ENCODE measurements at regions not wholly inside any gene's neighbourhood (a gene's known extent, or its start where the extent isn't known, plus 50 kb on each side); places are given as distances from the start of the nearest gene placed in this dataset.

DNA sequence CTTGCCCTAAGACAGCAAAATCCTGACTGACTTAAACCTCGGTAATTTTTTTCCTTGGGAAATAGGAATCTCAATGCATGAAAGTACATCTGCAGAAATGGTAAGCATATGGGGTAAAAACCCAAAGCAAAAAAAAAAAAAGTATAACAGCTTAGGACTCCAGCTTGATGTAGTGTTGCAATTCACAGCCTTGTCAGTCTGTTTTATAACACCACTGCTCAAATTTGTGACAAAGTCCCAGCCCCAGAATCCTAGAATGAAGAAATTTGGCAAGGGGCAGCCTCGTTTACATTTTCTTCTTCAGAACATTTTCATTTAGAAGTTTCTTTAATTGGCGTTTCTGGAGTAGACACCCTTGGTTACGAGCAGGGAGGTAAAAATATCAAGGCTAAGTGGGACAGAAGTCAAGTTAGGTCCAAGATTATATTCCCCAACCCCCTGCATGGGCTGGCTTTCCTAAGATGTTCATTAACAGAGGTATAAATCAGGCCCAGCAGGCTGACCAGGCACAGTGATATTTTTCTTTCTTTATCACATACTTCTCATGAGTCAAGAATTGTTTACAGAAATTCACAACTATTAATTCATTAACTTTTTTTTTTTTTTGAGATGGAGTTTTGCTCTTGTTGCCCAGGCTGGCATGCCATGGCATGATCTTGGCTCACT, 424.0 kb downstream of the RMST start:
- TF ChIP-seq, protein P1, sequence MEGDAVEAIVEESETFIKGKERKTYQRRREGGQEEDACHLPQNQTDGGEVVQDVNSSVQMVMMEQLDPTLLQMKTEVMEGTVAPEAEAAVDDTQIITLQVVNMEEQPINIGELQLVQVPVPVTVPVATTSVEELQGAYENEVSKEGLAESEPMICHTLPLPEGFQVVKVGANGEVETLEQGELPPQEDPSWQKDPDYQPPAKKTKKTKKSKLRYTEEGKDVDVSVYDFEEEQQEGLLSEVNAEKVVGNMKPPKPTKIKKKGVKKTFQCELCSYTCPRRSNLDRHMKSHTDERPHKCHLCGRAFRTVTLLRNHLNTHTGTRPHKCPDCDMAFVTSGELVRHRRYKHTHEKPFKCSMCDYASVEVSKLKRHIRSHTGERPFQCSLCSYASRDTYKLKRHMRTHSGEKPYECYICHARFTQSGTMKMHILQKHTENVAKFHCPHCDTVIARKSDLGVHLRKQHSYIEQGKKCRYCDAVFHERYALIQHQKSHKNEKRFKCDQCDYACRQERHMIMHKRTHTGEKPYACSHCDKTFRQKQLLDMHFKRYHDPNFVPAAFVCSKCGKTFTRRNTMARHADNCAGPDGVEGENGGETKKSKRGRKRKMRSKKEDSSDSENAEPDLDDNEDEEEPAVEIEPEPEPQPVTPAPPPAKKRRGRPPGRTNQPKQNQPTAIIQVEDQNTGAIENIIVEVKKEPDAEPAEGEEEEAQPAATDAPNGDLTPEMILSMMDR (IDR thresholded peaks at IDR 0.05 in 4 of 5, conservative IDR thresholded peaks at IDR 0.05 in 1 of 5) = no peak
- TF ChIP-seq POLR2A (IDR thresholded peaks at IDR 0.05) = no peak
